ENCODE measurements at regions not wholly inside any gene's neighbourhood (a gene's known extent, or its start where the extent isn't known, plus 50 kb on each side); places are given as distances from the start of the nearest gene placed in this dataset.

GRCh38 chr1:3983181-3983580 lies 83.1 kb upstream of the C1orf174 start:
- Histone ChIP-seq H3K4me3 (replicated peaks in 1 of 3; ENCODE audit: insufficient read depth in 1 of 3, low read depth in 1 of 3, low read length in 3 of 3) (no peak overlapping the region), H3K27ac (ENCODE audit: insufficient read depth, low read depth, low read length) (no peak overlapping the region), H4K20me1 (replicated peaks; ENCODE audit: control insufficient read depth, extremely low read depth, insufficient read depth, low read length) (no peaks in the 10 kb centered on the region), H3K4me1 (ENCODE audit: control insufficient read depth, extremely low read depth, insufficient read depth, low read length) (no peaks in the 10 kb centered on the region), H3K9ac (replicated peaks; ENCODE audit: extremely low read depth, insufficient read depth, low read length) (no peak overlapping the region), H2AFZ (ENCODE audit: low read depth, low read length) (no peak overlapping the region), H3K36me3 (ENCODE audit: control insufficient read depth in 2 of 2, extremely low read depth in 1 of 2, insufficient read depth in 2 of 2, low read length in 2 of 2) (no peaks in the 10 kb centered on the region), H3K4me2 (ENCODE audit: insufficient read depth, low read length) (no peak overlapping the region), H3K9me1 (replicated peaks; ENCODE audit: control insufficient read depth, extremely low read depth, insufficient read depth, low read length) (no peaks in the 10 kb centered on the region), H3K9me3 (replicated peaks; ENCODE audit: control insufficient read depth, insufficient read depth, low read length) (peaks cover 7% of the 10 kb centered on the region), H3K27me3 (ENCODE audit: control insufficient read depth in 2 of 2, insufficient read depth in 2 of 2, low read length in 2 of 2) (no peaks in the 10 kb centered on the region), H3K79me2 (ENCODE audit: control insufficient read depth, insufficient read depth, low read length) (no peaks in the 10 kb centered on the region)
- CTCF ChIA-PET: no interaction called here
- TF ChIP-seq GATA2 (IDR thresholded peaks at IDR 0.05; ENCODE audit: insufficient read depth, insufficient read length, low read depth, low read length) (no peak), EZH2 (IDR thresholded peaks at IDR 0.05; ENCODE audit: borderline replicate concordance, low read depth, low read length, severe bottlenecking) (no peak)
- TF ChIP-seq, protein P1, sequence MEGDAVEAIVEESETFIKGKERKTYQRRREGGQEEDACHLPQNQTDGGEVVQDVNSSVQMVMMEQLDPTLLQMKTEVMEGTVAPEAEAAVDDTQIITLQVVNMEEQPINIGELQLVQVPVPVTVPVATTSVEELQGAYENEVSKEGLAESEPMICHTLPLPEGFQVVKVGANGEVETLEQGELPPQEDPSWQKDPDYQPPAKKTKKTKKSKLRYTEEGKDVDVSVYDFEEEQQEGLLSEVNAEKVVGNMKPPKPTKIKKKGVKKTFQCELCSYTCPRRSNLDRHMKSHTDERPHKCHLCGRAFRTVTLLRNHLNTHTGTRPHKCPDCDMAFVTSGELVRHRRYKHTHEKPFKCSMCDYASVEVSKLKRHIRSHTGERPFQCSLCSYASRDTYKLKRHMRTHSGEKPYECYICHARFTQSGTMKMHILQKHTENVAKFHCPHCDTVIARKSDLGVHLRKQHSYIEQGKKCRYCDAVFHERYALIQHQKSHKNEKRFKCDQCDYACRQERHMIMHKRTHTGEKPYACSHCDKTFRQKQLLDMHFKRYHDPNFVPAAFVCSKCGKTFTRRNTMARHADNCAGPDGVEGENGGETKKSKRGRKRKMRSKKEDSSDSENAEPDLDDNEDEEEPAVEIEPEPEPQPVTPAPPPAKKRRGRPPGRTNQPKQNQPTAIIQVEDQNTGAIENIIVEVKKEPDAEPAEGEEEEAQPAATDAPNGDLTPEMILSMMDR (IDR thresholded peaks at IDR 0.05; ENCODE audit: extremely low read depth in 1 of 2, insufficient read depth in 1 of 2, low read depth in 1 of 2, low read length in 2 of 2): no peak
- dilution Hi-C loops (cut with MboI; ENCODE audit: extremely low pct_ligation_motif_present, low sequenced_read_pairs) (no loop called here), intact Hi-C loops (cut with micrococcal nuclease) (no loop called here)
- no TSS peak for BruUV-seq (replicated peaks)
- FAIRE-seq (no peak), DNase-seq (ENCODE audit: low read depth, low spot score) (no peak)
- POLR2A ChIA-PET: no interaction called here

DNA sequence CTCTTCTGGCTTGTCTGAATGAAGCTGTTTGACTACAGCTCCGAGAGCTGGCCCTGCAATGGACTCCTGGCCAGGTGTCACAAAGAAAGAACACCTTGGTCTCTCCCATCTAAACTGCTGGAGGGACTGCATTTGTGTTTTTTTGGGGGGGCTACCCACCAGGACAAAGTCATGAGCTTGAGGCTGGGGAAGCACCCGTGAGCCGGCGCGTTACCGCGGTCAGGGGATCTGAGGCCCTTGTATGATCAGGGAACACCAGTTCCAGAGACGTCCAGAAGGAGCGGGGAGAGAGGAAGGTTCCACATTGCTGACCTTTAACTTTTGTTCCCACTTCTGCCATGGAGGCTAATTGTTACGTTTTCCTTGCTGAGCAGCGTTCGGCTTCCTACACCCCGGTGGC lies 84.5 kb upstream of the C1orf174 start:
- no peaks in the 10 kb centered on the region for H4K20me1 ChIP-seq (replicated peaks; ENCODE audit: control insufficient read depth, extremely low read depth, insufficient read depth, low read length)
- peaks cover 5% of the 10 kb centered on the region for H3K9me3 ChIP-seq (replicated peaks; ENCODE audit: control insufficient read depth, insufficient read depth, low read length)
- H3K9ac ChIP-seq (replicated peaks; ENCODE audit: extremely low read depth, insufficient read depth, low read length): no peak overlapping the region
- no peaks in the 10 kb centered on the region for H3K9me1 ChIP-seq (replicated peaks; ENCODE audit: control insufficient read depth, extremely low read depth, insufficient read depth, low read length)
- ChIA-PET CTCF (no interaction called here), POLR2A (no interaction called here)
- no peaks in the 10 kb centered on the region for H3K36me3 ChIP-seq (ENCODE audit: control insufficient read depth in 2 of 2, extremely low read depth in 1 of 2, insufficient read depth in 2 of 2, low read length in 2 of 2)
- no TSS peak for BruUV-seq (replicated peaks)
- no peak for FAIRE-seq
- H2AFZ ChIP-seq (ENCODE audit: low read depth, low read length): no peak overlapping the region
- no peak overlapping the region for H3K4me3 ChIP-seq (replicated peaks in 1 of 3; ENCODE audit: insufficient read depth in 1 of 3, low read depth in 1 of 3, low read length in 3 of 3)
- no peaks in the 10 kb centered on the region for H3K4me1 ChIP-seq (ENCODE audit: control insufficient read depth, extremely low read depth, insufficient read depth, low read length)
- H3K27ac ChIP-seq (ENCODE audit: insufficient read depth, low read depth, low read length): no peak overlapping the region
- TF ChIP-seq MAX (IDR thresholded peaks at IDR 0.05; ENCODE audit: insufficient read depth, insufficient read length) (no peak), GATA2 (IDR thresholded peaks at IDR 0.05; ENCODE audit: insufficient read depth, insufficient read length, low read depth, low read length) (no peak), JUN (IDR thresholded peaks at IDR 0.05; ENCODE audit: borderline replicate concordance, insufficient read depth, insufficient read length, low read depth) (no peak), POLR2AphosphoS5 (IDR thresholded peaks at IDR 0.05; ENCODE audit: insufficient read depth, low read depth, low read length) (no peak), EZH2 (IDR thresholded peaks at IDR 0.05; ENCODE audit: borderline replicate concordance, low read depth, low read length, severe bottlenecking) (no peak), FOS (IDR thresholded peaks at IDR 0.05; ENCODE audit: borderline replicate concordance, insufficient read depth, low read length) (no peak)
- no peaks in the 10 kb centered on the region for H3K27me3 ChIP-seq (ENCODE audit: control insufficient read depth in 2 of 2, insufficient read depth in 2 of 2, low read length in 2 of 2)
- intact Hi-C loops (cut with micrococcal nuclease) (no loop called here), dilution Hi-C loops (cut with MboI; ENCODE audit: extremely low pct_ligation_motif_present, low sequenced_read_pairs) (no loop called here)
- no peak overlapping the region for H3K4me2 ChIP-seq (ENCODE audit: insufficient read depth, low read length)
- no peaks in the 10 kb centered on the region for H3K79me2 ChIP-seq (ENCODE audit: control insufficient read depth, insufficient read depth, low read length)
- no peak for DNase-seq (ENCODE audit: low read depth, low spot score)
